GM21737 (cell line): ENCODE measurements at regions not wholly inside any gene's neighbourhood (a gene's known extent, or its start where the extent isn't known, plus 50 kb on each side); places are given as distances from the start of the nearest gene placed in this dataset.
"Not testable (repeated sequence)": the region's sequence is repeated elsewhere in the genome, so short reads cannot be mapped to it uniquely, and the experiment has no call there.

ENCODE experiments used
- ATAC-seq: cut with Tn5 transposase; IDR thresholded peaks from one replicate; pipeline ENCODE4 v1.9.1; 2021; ENCODE audit warnings: mild to moderate bottlenecking, moderate library complexity; ENCODE audit not compliant: unreplicated experiment

DNA sequence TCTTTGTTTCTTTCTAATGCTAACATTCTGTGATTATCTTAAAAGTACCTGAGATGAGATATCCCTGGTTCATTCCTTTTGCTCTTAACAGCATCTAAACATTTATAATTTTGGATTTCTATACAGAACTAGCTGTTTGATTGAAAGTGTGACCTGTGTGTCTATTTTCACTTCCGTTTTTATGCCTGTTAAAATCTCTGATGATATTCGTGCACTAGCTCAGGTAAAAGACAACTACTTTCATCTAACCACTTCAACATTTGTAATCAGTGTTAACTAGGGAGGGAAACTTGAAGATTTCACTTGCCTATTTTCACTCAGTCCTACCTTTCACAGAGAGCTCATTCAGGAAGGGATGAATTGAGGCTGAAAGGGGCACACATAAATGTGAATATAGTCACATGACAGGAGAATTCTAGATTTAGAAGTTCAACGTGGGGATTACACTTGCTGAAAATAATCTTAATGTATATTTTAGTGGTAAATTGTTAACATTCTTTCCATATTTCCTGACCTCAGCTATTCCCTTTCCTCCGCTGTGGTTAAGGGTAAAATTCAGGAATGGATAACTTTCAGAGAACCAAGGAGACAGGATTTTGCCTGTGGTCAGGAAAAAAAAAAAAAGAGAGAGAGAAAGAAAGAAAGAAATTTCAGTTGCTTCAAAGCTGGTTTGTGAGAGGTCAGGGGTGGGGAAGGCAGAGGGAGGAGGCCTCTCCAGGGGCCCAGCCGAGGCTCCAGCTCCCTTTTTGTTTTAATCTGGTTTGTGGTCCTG lies 159.8 kb upstream of the TSC22D2 start:
- ATAC-seq = no peak

DNA sequence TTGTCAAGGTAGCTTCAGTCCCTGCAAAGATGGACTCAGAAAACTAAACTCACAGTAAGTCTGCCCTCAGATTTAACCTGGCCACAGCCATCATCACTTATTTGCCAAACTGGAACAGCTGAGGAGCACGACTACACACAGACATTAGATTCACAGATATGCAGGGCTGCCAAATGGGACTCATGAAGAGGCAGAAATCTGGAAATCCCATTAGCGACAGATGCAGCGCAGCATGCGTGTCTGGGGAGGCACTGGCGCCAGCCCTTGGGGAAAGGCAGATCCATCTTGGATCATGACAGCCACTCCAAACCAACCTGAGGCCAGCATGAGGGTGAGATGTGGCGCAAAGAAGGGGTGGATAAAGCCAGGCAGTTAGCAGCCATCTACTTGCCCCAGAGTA lies 160.7 kb upstream of the TSC22D2 start:
- no peak for ATAC-seq

GRCh38 chr3:150243466-150243865 lies 164.6 kb upstream of the TSC22D2 start:
- no peak for ATAC-seq

GRCh38 chr3:150242220-150242936 lies 165.7 kb upstream of the TSC22D2 start:
- ATAC-seq = no peak

DNA sequence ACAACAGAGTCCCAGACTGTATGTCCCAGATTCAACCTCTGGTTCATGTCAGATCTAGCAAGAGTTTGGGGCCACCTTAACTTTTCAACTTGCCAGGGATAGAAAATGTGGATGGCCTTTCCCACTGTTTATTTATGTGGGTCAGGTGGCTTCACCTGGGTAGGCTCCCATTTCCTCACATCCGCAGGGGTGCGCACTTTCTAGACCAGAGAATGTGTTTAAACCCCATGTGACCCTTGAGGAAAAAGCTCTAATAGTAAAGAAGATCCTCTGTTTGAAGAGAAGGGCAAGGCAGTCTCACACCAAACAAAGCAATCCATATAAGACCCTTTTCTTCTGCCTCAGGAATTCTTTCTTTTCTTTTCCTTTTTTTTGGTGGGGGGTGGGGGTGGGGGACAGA lies 167.2 kb upstream of the TSC22D2 start:
- no peak for ATAC-seq

GRCh38 chr3:150239766-150240165 lies 168.3 kb upstream of the TSC22D2 start:
- no peak for ATAC-seq

- ATAC-seq = no peak
These were observed 169.0 kb upstream of the TSC22D2 start for GRCh38 chr3:150238995-150239619.

DNA sequence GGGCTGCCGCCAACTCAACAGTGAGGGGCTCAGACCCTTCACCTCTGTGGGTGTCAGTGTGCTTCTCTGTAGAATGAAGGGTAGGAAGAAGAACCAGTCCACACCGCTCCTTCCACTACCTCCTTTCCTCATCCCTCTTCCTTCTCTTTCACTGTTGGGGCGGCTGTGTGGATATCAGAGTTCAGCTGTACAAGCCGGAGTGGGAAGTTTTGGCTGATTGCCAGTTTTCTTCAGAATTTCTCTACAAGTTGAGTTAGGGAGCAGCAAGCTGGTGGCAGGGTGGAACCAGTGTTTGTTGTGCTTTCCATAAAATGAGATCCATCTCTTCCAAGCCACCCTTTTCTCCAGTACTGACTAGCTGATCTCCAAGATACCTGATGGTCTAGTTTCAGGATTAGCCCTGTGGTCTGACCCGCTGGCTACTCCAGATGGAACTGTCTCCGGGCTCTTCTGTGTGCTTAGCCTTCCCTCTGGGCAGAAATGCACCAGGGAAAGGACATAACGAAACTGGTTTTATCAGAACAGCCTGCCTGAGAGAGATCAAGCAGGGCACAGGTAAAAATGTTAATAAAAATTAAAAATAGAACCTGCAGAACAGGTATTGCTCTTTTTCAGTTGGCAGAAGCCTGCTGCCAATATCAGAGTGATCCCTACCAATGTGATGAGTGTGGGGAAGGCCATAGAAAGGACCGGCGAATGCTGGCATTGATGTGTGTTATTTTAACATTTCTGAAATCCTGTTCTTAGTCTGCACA lies 169.9 kb upstream of the TSC22D2 start:
- ATAC-seq = no peak

DNA sequence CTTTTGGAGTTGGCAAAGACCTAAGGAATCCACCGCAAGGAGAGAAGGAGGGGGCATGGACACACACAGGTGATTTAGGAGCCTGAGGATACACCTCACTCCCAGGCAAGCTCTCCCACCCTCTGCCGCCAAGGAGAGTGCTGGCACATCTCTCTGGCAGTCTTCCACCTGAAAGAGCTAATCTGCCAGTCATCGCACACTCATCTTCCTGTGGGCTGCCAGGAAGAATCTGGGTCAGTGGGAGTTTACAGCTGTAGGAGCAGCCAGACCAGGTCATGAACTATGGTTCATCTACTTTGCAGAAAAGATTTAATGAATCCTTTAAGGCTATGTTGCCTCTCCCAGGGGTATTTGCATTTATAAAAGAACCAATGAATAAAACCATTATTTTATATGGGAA lies 170.6 kb upstream of the TSC22D2 start:
- no peak for ATAC-seq

DNA sequence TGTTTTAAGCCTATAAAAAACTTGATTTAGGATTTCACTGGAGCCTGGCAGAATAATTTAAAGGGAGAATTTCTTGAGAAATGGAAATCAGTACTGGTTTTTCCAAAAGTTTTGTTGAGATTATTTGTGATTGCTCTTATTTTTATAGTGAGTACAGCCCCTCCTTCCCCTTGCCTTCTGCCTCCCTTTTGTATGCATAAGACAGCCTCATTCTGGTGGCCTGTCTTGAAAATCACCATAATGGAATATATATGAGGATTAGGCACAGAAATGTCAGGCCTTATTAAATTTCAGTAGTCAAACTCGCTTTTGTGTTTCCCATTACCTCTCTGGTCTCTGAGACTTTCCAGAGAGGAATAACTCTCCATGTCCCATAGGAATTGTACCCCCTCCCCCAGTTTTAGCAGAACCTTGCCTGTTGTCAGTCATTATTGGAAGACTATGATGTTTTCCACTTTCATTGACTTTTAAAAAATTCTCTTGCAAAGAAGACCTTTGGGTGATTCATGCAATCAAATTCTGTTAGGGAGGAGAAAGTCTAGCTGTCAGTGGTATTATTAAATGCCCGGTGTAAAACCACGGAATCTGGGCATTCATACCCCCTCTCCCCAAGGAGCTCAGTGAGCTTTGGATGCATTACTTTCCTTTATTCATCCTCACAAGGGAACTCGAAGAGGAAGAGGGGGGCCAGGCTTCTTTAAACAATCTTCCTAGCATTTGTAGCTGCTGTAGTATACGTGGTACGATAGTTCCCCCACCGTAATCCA lies 171.6 kb upstream of the TSC22D2 start:
- ATAC-seq = no peak

- ATAC-seq = no peak
These were observed 172.3 kb upstream of the TSC22D2 start for GRCh38 chr3:150235799-150236198.

DNA sequence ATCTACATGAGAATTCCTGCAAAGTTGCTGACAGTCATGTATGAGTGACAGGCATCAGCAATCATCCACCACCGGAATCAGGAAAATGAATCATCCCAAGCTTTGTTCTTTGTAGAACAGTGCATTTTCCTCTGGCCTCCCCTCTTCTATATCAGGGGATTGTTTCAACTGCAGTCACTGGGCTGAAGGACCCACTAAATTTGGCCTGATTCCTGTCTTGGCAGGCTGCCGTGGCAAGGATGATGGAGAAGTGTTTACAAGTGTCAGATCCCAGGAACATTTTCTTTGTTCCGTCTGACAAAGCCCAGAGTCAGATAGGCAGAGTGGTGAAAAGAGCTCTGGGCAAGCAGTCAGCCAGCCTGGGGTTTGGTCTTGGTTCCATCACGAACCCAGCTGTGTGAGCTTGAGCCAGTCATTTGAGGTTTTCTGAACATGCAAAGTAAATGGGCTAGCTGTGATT lies 175.1 kb upstream of the TSC22D2 start:
- no peak for ATAC-seq

DNA sequence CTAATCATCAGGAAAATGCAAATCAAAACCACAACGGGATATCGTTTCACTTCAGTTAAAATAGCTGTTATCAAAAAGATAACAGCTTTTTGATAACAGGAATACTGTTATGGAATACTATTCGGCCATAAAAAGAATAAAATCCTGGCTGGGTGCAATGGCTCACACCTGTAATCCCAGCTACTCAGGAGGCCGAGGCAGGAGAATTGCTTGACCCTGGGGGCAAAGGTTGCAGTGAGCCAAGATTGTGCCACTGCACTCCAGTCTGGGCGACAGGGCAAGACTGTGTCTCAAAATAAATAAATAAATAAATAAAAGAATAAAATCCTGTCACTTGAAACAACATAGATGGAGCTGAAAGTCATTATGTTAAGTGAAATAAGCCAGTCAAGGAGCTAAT lies 178.1 kb upstream of the TSC22D2 start:
- no peak for ATAC-seq

- ATAC-seq = not testable (repeated sequence)
These were observed 179.5 kb upstream of the TSC22D2 start for GRCh38 chr3:150228626-150229025.

GRCh38 chr3:150227839-150228238 lies 180.3 kb upstream of the TSC22D2 start:
- no peak for ATAC-seq

DNA sequence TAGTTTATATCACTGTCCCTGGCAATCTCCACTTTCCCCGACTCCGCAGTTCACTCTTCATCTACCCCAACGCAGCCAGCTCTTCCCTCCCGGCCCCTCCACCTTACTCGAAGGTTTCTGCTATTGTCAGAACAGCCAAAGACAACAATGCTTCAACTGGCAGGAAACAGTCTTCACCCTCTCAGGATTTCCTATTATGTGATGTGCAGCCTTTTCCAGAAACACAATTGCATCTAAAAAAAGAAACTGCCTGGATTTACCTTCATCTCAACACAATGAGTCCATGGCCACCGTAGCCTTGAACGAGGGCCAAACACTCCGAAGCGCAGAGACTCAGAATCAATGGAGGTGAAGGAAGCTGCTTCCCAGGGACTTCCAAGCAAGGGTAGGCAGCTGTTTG lies 182.1 kb upstream of the TSC22D2 start:
- no peak for ATAC-seq

- ATAC-seq = no peak
These were observed 184.5 kb upstream of the TSC22D2 start for GRCh38 chr3:150223558-150223957.

- ATAC-seq = no peak
These were observed 185.2 kb upstream of the TSC22D2 start for GRCh38 chr3:150222691-150223489.

GRCh38 chr3:150221904-150222523 lies 186.1 kb upstream of the TSC22D2 start:
- ATAC-seq = no peak
